Keratinocyte (primary cell): ENCODE measurements at regions not wholly inside any gene's neighbourhood (a gene's known extent, or its start where the extent isn't known, plus 50 kb on each side); places are given as distances from the start of the nearest gene placed in this dataset.

ENCODE experiments used
- DNase-seq: peaks from one replicate; pipeline ENCODE4 v3.0.0-alpha.2; 2011; ENCODE audit warnings: low read depth, missing footprints, low spot score
- FAIRE-seq: peaks from 2 replicates; lab custom pipeline; 2011; peaks lifted over from hg19 to GRCh38; lab: Jason Lieb, UNC
- H2AFZ ChIP-seq: 2 replicates; pipeline ENCODE4 v1.6.0; 2012; ENCODE audit warnings: low read length, control low read depth, inconsistent platforms; ENCODE audit not compliant: control insufficient read depth
- H3K27ac ChIP-seq: 2 replicates; pipeline ENCODE4 v1.5.1; 2011; ENCODE audit warnings: low read length; ENCODE audit not compliant: control insufficient read depth, insufficient read depth
- H3K27me3 ChIP-seq: 3 replicates; pipeline ENCODE4 v1.6.0; 2011; ENCODE audit warnings: low read length; ENCODE audit not compliant: control insufficient read depth, insufficient read depth; ENCODE audit errors: extremely low read depth
- H3K36me3 ChIP-seq, 2 experiments: 2 replicates in 1 of 2; 3 replicates in 1 of 2; pipeline ENCODE4 v1.5.1; 2011; ENCODE audit warnings: low read length in 2 of 2, mild to moderate bottlenecking in 1 of 2; ENCODE audit not compliant: control insufficient read depth in 2 of 2, insufficient read depth in 2 of 2; ENCODE audit errors: extremely low read depth in 1 of 2
- H3K4me1 ChIP-seq: 3 replicates; pipeline ENCODE4 v1.5.1; 2011; ENCODE audit warnings: low read length; ENCODE audit not compliant: control insufficient read depth, insufficient read depth; ENCODE audit errors: extremely low read depth
- H3K4me2 ChIP-seq: 3 replicates; pipeline ENCODE4 v1.6.0; 2011; ENCODE audit warnings: low read depth, low read length; ENCODE audit not compliant: control insufficient read depth, insufficient read depth; ENCODE audit errors: extremely low read depth
- H3K4me3 ChIP-seq, 3 experiments: fragments of 200-600 bp in 1 of 3; sonication (generic) in 1 of 3; 2 replicates in 2 of 3; 3 replicates in 1 of 3; pipeline ENCODE4 v1.5.1; 2011 to 2016; ENCODE audit warnings: low read length in 3 of 3, mild to moderate bottlenecking in 3 of 3, control low read depth in 2 of 3, inconsistent platforms in 1 of 3, low read depth in 1 of 3, mixed read lengths in 1 of 3, mixed run types in 1 of 3, moderate library complexity in 1 of 3; ENCODE audit not compliant: control insufficient read depth in 2 of 3, insufficient read depth in 2 of 3; ENCODE audit errors: extremely low read depth in 1 of 3
- H3K79me2 ChIP-seq: 2 replicates; pipeline ENCODE4 v1.6.0; 2012; ENCODE audit warnings: low read length; ENCODE audit not compliant: control insufficient read depth, insufficient read depth
- H3K9ac ChIP-seq: 3 replicates; pipeline ENCODE4 v1.6.0; 2011; ENCODE audit warnings: low read length; ENCODE audit not compliant: control insufficient read depth, insufficient read depth; ENCODE audit errors: extremely low read depth
- H3K9me1 ChIP-seq: 3 replicates; pipeline ENCODE4 v1.6.0; 2011; ENCODE audit warnings: low read length; ENCODE audit not compliant: control insufficient read depth, insufficient read depth; ENCODE audit errors: extremely low read depth
- H3K9me3 ChIP-seq: 2 replicates; pipeline ENCODE4 v1.5.1; 2012; ENCODE audit warnings: low read depth, low read length; ENCODE audit not compliant: control insufficient read depth
- H4K20me1 ChIP-seq: 3 replicates; pipeline ENCODE4 v1.6.0; 2011; ENCODE audit warnings: low read length; ENCODE audit not compliant: control insufficient read depth, insufficient read depth; ENCODE audit errors: extremely low read depth
- CTCF ChIP-seq, 3 experiments: IDR thresholded peaks in 1 of 3; conservative IDR thresholded peaks in 1 of 3; optimal IDR thresholded peaks in 1 of 3; 2 replicates in 2 of 3; 3 replicates in 1 of 3; pipeline versions ENCODE3 to v1.5.1; 2011; ENCODE audit warnings: low read length in 3 of 3, mild to moderate bottlenecking in 3 of 3, moderate library complexity in 2 of 3, control low read depth in 1 of 3, inconsistent platforms in 1 of 3; ENCODE audit not compliant: insufficient read depth in 2 of 3; ENCODE audit errors: extremely low read depth in 1 of 3
- EZH2 ChIP-seq: IDR thresholded peaks from one replicate; pipeline ENCODE4 v1.6.1; 2012; ENCODE audit warnings: inconsistent platforms, mild to moderate bottlenecking, low read length, moderate library complexity
- dilution Hi-C: fragments of 300-500 bp; cut with MboI; formaldehyde crosslinking; loops from one replicate; pipeline ENCODE4 v1.7.0; 2020; ENCODE audit warnings: low sequenced_read_pairs; ENCODE audit not compliant: extremely low pct_ligation_motif_present

- Histone ChIP-seq H3K4me1 (no peaks in the 10 kb centered on the region), H3K9ac (no peak overlapping the region), H3K9me1 (no peaks in the 10 kb centered on the region), H3K36me3 (no peaks in the 10 kb centered on the region), H3K4me2 (no peak overlapping the region), H4K20me1 (no peaks in the 10 kb centered on the region), H3K9me3 (no peaks in the 10 kb centered on the region), H3K27me3 (peaks cover 19% of the 10 kb centered on the region), H2AFZ (no peak overlapping the region), H3K27ac (no peak overlapping the region), H3K4me3 (no peak overlapping the region), H3K79me2 (no peaks in the 10 kb centered on the region)
- dilution Hi-C loops: no loop called here
- no peak for TF ChIP-seq CTCF (optimal IDR thresholded peaks at IDR 0.05 in 1 of 3, IDR thresholded peaks at IDR 0.05 in 1 of 3, conservative IDR thresholded peaks at IDR 0.05 in 1 of 3; ENCODE audit: extremely low read depth in 1 of 3, insufficient read depth in 2 of 3, low read length in 3 of 3)
- no peak for TF ChIP-seq EZH2
- FAIRE-seq (no peak), DNase-seq (no peak)
Measured at GRCh38 chr15:60228101-60228500, 169.7 kb downstream of the ANXA2 start.

- no peak overlapping the region for H3K4me3 ChIP-seq
- no peaks in the 10 kb centered on the region for H3K9me1 ChIP-seq
- no peaks in the 10 kb centered on the region for H3K36me3 ChIP-seq
- no peak overlapping the region for H2AFZ ChIP-seq
- H3K79me2 ChIP-seq: no peaks in the 10 kb centered on the region
- FAIRE-seq (no peak), DNase-seq (no peak)
- dilution Hi-C loops: no loop called here
- peaks cover 15% of the 10 kb centered on the region for H3K27me3 ChIP-seq
- no peak overlapping the region for H3K9ac ChIP-seq
- no peaks in the 10 kb centered on the region for H3K9me3 ChIP-seq
- no peaks in the 10 kb centered on the region for H3K4me1 ChIP-seq
- no peak overlapping the region for H3K27ac ChIP-seq
- no peaks in the 10 kb centered on the region for H4K20me1 ChIP-seq
- H3K4me2 ChIP-seq: no peak overlapping the region
- TF ChIP-seq EZH2: no peak
- TF ChIP-seq CTCF (optimal IDR thresholded peaks at IDR 0.05 in 1 of 3, IDR thresholded peaks at IDR 0.05 in 1 of 3, conservative IDR thresholded peaks at IDR 0.05 in 1 of 3; ENCODE audit: extremely low read depth in 1 of 3, insufficient read depth in 2 of 3, low read length in 3 of 3): no peak
Measured at GRCh38 chr15:60228619-60229018, 169.2 kb downstream of the ANXA2 start.
